MM.1S (cell line): ENCODE measurements at regions not wholly inside any gene's neighbourhood (a gene's known extent, or its start where the extent isn't known, plus 50 kb on each side); places are given as distances from the start of the nearest gene placed in this dataset.

Experiments
- CTCF ChIP-seq: fragments of 300-600 bp; sonication (generic); IDR thresholded peaks from 2 replicates; pipeline ENCODE4 v1.5.1; 2016; ENCODE audit warnings: antibody characterized with exemption, low read length, mixed read lengths
- EZH2 ChIP-seq: fragments of 300-600 bp; sonication (generic); optimal IDR thresholded peaks from 2 replicates; pipeline ENCODE3; 2017; ENCODE audit warnings: low read depth, mild to moderate bottlenecking, antibody characterized with exemption, low read length, mixed read lengths

DNA sequence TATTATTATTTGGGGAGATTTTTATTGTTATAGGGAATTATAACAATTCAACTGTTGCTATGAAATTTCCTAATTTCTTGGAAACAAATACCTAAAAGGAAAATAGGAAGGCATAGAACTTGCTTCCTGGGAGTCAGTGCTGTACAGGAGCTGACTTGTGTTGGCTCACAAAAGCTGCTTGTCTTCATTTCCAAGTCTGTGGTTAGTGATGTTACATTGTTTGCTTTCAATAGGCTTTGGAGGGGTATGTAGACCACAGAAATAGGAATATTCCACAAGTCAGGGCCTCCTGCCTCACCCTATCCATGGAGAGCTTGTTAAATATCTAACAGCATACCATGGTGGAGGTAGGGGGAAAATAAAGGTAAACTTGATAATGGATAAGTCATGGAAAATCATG lies 688.9 kb upstream of the FAM98A start:
- TF ChIP-seq CTCF (no peak), EZH2 (no peak)
